ENCODE measurements at regions not wholly inside any gene's neighbourhood (a gene's known extent, or its start where the extent isn't known, plus 50 kb on each side); places are given as distances from the start of the nearest gene placed in this dataset.

GRCh38 chr2:83640506-83640905 lies 818.6 kb downstream of the SUCLG1 start:
- H3K4me1 ChIP-seq (ENCODE audit: control insufficient read depth, insufficient read depth, low read length): no peaks in the 10 kb centered on the region
- no peaks in the 10 kb centered on the region for H3K36me3 ChIP-seq (ENCODE audit: control insufficient read depth, insufficient read depth, low read length, severe bottlenecking)
- peak; percentile 52 for DNase-seq (ENCODE audit: low read depth)
- H3K9ac ChIP-seq (ENCODE audit: low read length): no peak overlapping the region
- H3K9me3 ChIP-seq (ENCODE audit: control insufficient read depth, low read length): no peaks in the 10 kb centered on the region
- H3K27me3 ChIP-seq (replicated peaks; ENCODE audit: control insufficient read depth, insufficient read depth, low read length): no peaks in the 10 kb centered on the region
- no peak overlapping the region for H3K4me3 ChIP-seq (ENCODE audit: low read length)

GRCh38 chr2:83633423-83633822 lies 825.7 kb downstream of the SUCLG1 start:
- no peak overlapping the region for H3K9ac ChIP-seq (ENCODE audit: low read length)
- H3K4me1 ChIP-seq (ENCODE audit: control insufficient read depth, insufficient read depth, low read length): no peaks in the 10 kb centered on the region
- H3K36me3 ChIP-seq (ENCODE audit: control insufficient read depth, insufficient read depth, low read length, severe bottlenecking): no peaks in the 10 kb centered on the region
- no peak overlapping the region for H3K4me3 ChIP-seq (ENCODE audit: low read length)
- H3K9me3 ChIP-seq (ENCODE audit: control insufficient read depth, low read length): no peaks in the 10 kb centered on the region
- H3K27me3 ChIP-seq (replicated peaks; ENCODE audit: control insufficient read depth, insufficient read depth, low read length): no peaks in the 10 kb centered on the region
- DNase-seq (ENCODE audit: low read depth): peak; percentile 22

- Histone ChIP-seq H3K9me3 (ENCODE audit: control insufficient read depth, low read length) (no peaks in the 10 kb centered on the region), H3K4me3 (ENCODE audit: low read length) (no peak overlapping the region), H3K27me3 (replicated peaks; ENCODE audit: control insufficient read depth, insufficient read depth, low read length) (no peaks in the 10 kb centered on the region), H3K9ac (ENCODE audit: low read length) (no peak overlapping the region), H3K36me3 (ENCODE audit: control insufficient read depth, insufficient read depth, low read length, severe bottlenecking) (no peaks in the 10 kb centered on the region), H3K4me1 (ENCODE audit: control insufficient read depth, insufficient read depth, low read length) (no peaks in the 10 kb centered on the region)
- no peak for DNase-seq (ENCODE audit: low read depth)
These were observed 828.7 kb downstream of the SUCLG1 start for GRCh38 chr2:83630351-83630750.

- H3K36me3 ChIP-seq (ENCODE audit: control insufficient read depth, insufficient read depth, low read length, severe bottlenecking): no peaks in the 10 kb centered on the region
These were observed 843.6 kb downstream of the SUCLG1 start for GRCh38 chr2:83615511-83615910.

GRCh38 chr2:83613178-83613577 lies 845.9 kb downstream of the SUCLG1 start:
- no peaks in the 10 kb centered on the region for H3K9me3 ChIP-seq (ENCODE audit: control insufficient read depth, low read length)
- no peak overlapping the region for H3K4me3 ChIP-seq (ENCODE audit: low read length)
- H3K4me1 ChIP-seq (ENCODE audit: control insufficient read depth, insufficient read depth, low read length): no peaks in the 10 kb centered on the region
- H3K9ac ChIP-seq (ENCODE audit: low read length): no peak overlapping the region
- no peaks in the 10 kb centered on the region for H3K36me3 ChIP-seq (ENCODE audit: control insufficient read depth, insufficient read depth, low read length, severe bottlenecking)
- no peak for DNase-seq (ENCODE audit: low read depth)
- no peaks in the 10 kb centered on the region for H3K27me3 ChIP-seq (replicated peaks; ENCODE audit: control insufficient read depth, insufficient read depth, low read length)

More at GRCh38 chr2:83615511-83615910, 843.6 kb downstream of the SUCLG1 start:
- H3K9ac ChIP-seq (ENCODE audit: low read length): no peak overlapping the region
- H3K4me3 ChIP-seq (ENCODE audit: low read length): no peak overlapping the region
- H3K4me1 ChIP-seq (ENCODE audit: control insufficient read depth, insufficient read depth, low read length): no peaks in the 10 kb centered on the region
- H3K9me3 ChIP-seq (ENCODE audit: control insufficient read depth, low read length): peaks cover 8% of the 10 kb centered on the region
- peak; percentile 71 for DNase-seq (ENCODE audit: low read depth)
- H3K27me3 ChIP-seq (replicated peaks; ENCODE audit: control insufficient read depth, insufficient read depth, low read length): no peaks in the 10 kb centered on the region

GRCh38 chr2:83602753-83603152 lies 856.3 kb downstream of the SUCLG1 start:
- H3K36me3 ChIP-seq (ENCODE audit: control insufficient read depth, insufficient read depth, low read length, severe bottlenecking): no peaks in the 10 kb centered on the region
- no peaks in the 10 kb centered on the region for H3K9me3 ChIP-seq (ENCODE audit: control insufficient read depth, low read length)
- DNase-seq (ENCODE audit: low read depth): no peak
- no peaks in the 10 kb centered on the region for H3K27me3 ChIP-seq (replicated peaks; ENCODE audit: control insufficient read depth, insufficient read depth, low read length)
- H3K4me3 ChIP-seq (ENCODE audit: low read length): no peak overlapping the region
- H3K9ac ChIP-seq (ENCODE audit: low read length): no peak overlapping the region
- H3K4me1 ChIP-seq (ENCODE audit: control insufficient read depth, insufficient read depth, low read length): no peaks in the 10 kb centered on the region

- peak; percentile 36 for DNase-seq (ENCODE audit: low read depth)
- no peak overlapping the region for H3K9ac ChIP-seq (ENCODE audit: low read length)
- peaks cover 18% of the 10 kb centered on the region for H3K4me1 ChIP-seq (ENCODE audit: control insufficient read depth, insufficient read depth, low read length)
- H3K36me3 ChIP-seq (ENCODE audit: control insufficient read depth, insufficient read depth, low read length, severe bottlenecking): no peaks in the 10 kb centered on the region
- no peaks in the 10 kb centered on the region for H3K9me3 ChIP-seq (ENCODE audit: control insufficient read depth, low read length)
- H3K4me3 ChIP-seq (ENCODE audit: low read length): no peak overlapping the region
- no peaks in the 10 kb centered on the region for H3K27me3 ChIP-seq (replicated peaks; ENCODE audit: control insufficient read depth, insufficient read depth, low read length)
These were observed 862.3 kb downstream of the SUCLG1 start for GRCh38 chr2:83596592-83597282.

- Histone ChIP-seq H3K4me3 (ENCODE audit: low read length) (no peak overlapping the region), H3K27me3 (replicated peaks; ENCODE audit: control insufficient read depth, insufficient read depth, low read length) (no peaks in the 10 kb centered on the region), H3K36me3 (ENCODE audit: control insufficient read depth, insufficient read depth, low read length, severe bottlenecking) (no peaks in the 10 kb centered on the region), H3K4me1 (ENCODE audit: control insufficient read depth, insufficient read depth, low read length) (peaks cover 18% of the 10 kb centered on the region), H3K9me3 (ENCODE audit: control insufficient read depth, low read length) (no peaks in the 10 kb centered on the region), H3K9ac (ENCODE audit: low read length) (no peak overlapping the region)
- DNase-seq (ENCODE audit: low read depth): peak; percentile 56
These were observed 863.2 kb downstream of the SUCLG1 start for GRCh38 chr2:83595926-83596325.

- no peak overlapping the region for H3K4me3 ChIP-seq (ENCODE audit: low read length)
- H3K9ac ChIP-seq (ENCODE audit: low read length): no peak overlapping the region
- peaks cover 18% of the 10 kb centered on the region for H3K4me1 ChIP-seq (ENCODE audit: control insufficient read depth, insufficient read depth, low read length)
- H3K36me3 ChIP-seq (ENCODE audit: control insufficient read depth, insufficient read depth, low read length, severe bottlenecking): no peaks in the 10 kb centered on the region
- DNase-seq (ENCODE audit: low read depth): peak; percentile 83
- no peaks in the 10 kb centered on the region for H3K9me3 ChIP-seq (ENCODE audit: control insufficient read depth, low read length)
- no peaks in the 10 kb centered on the region for H3K27me3 ChIP-seq (replicated peaks; ENCODE audit: control insufficient read depth, insufficient read depth, low read length)
These were observed 863.9 kb downstream of the SUCLG1 start for GRCh38 chr2:83595121-83595690.

- Histone ChIP-seq H3K4me1 (ENCODE audit: control insufficient read depth, insufficient read depth, low read length) (peaks cover 18% of the 10 kb centered on the region), H3K27me3 (replicated peaks; ENCODE audit: control insufficient read depth, insufficient read depth, low read length) (no peaks in the 10 kb centered on the region)
These were observed 864.6 kb downstream of the SUCLG1 start for GRCh38 chr2:83594241-83595120.

GRCh38 chr2:83587309-83587708 lies 871.8 kb downstream of the SUCLG1 start:
- no peaks in the 10 kb centered on the region for H3K36me3 ChIP-seq (ENCODE audit: control insufficient read depth, insufficient read depth, low read length, severe bottlenecking)
- H3K27me3 ChIP-seq (replicated peaks; ENCODE audit: control insufficient read depth, insufficient read depth, low read length): no peaks in the 10 kb centered on the region
- no peak overlapping the region for H3K4me3 ChIP-seq (ENCODE audit: low read length)
- H3K9me3 ChIP-seq (ENCODE audit: control insufficient read depth, low read length): no peaks in the 10 kb centered on the region
- H3K9ac ChIP-seq (ENCODE audit: low read length): no peak overlapping the region
- H3K4me1 ChIP-seq (ENCODE audit: control insufficient read depth, insufficient read depth, low read length): no peaks in the 10 kb centered on the region
- no peak for DNase-seq (ENCODE audit: low read depth)

More at GRCh38 chr2:83594241-83595120, 864.6 kb downstream of the SUCLG1 start:
- peak; percentile 33 for DNase-seq (ENCODE audit: low read depth)
- Histone ChIP-seq H3K9me3 (ENCODE audit: control insufficient read depth, low read length) (no peaks in the 10 kb centered on the region), H3K4me3 (ENCODE audit: low read length) (no peak overlapping the region), H3K9ac (ENCODE audit: low read length) (no peak overlapping the region), H3K36me3 (ENCODE audit: control insufficient read depth, insufficient read depth, low read length, severe bottlenecking) (no peaks in the 10 kb centered on the region)
